Amygdala (tissue), 56 donors: ENCODE measurements at regions not wholly inside any gene's neighbourhood (a gene's known extent, or its start where the extent isn't known, plus 50 kb on each side); places are given as distances from the start of the nearest gene placed in this dataset.
A peak's percentile ranks its signal among the peaks of the same experiment; 100 is the strongest.
"Not testable (repeated sequence)": the region's sequence is repeated elsewhere in the genome, so short reads cannot be mapped to it uniquely, and the experiment has no call there.

Experiments
- DNase-seq, 56 donors: peaks; one replicate each; lab custom pipeline; 2025; lab: John Stamatoyannopoulos, UW

- DNase-seq: no peak
These were observed 70.5 kb upstream of the CPSF6 start for GRCh38 chr12:69168828-69169227.

- no peak for DNase-seq
These were observed 69.1 kb upstream of the CPSF6 start for GRCh38 chr12:69170293-69170692.

- peak in 2 of 56 donors; percentile 2 for DNase-seq
These were observed 67.5 kb upstream of the CPSF6 start for GRCh38 chr12:69171881-69172280.

- no peak for DNase-seq
These were observed 66.9 kb upstream of the CPSF6 start for GRCh38 chr12:69172491-69172890.

GRCh38 chr12:69173368-69173767 lies 66.0 kb upstream of the CPSF6 start:
- DNase-seq: peak in 11 of 56 donors; percentile 4 to 38 (median 7)

GRCh38 chr12:69179786-69180185 lies 59.6 kb upstream of the CPSF6 start:
- no peak for DNase-seq

- not testable (repeated sequence) for DNase-seq
These were observed 51.8 kb upstream of the CPSF6 start for GRCh38 chr12:69187572-69187971.

- DNase-seq: no peak
These were observed 49.9 kb upstream of the CPSF6 start for GRCh38 chr12:69189378-69189978.
